Body of pancreas (tissue), 4 donors: ENCODE measurements at regions not wholly inside any gene's neighbourhood (a gene's known extent, or its start where the extent isn't known, plus 50 kb on each side); places are given as distances from the start of the nearest gene placed in this dataset.

ENCODE experiments used
- ATAC-seq: fragments of 150-250 bp; one replicate; pipeline ENCODE4 v1.9.1; 2016
- DNase-seq, 4 donors: peaks; one replicate each; pipeline ENCODE4 v3.0.0-alpha.2; 2019
- H3K27ac ChIP-seq, 4 donors: fragments of 200-600 bp; sonication (generic); 1 replicate in 3 of 4; 2 replicates in 1 of 4; pipeline versions ENCODE4 v1.5.1 to v1.6.1; 2016 to 2019; ENCODE audit warnings: mild to moderate bottlenecking in 1 of 4, mixed read lengths in 1 of 4, moderate library complexity in 1 of 4
- H3K27me3 ChIP-seq, 2 donors: fragments of 200-600 bp; sonication (generic); one replicate each; pipeline ENCODE4 v1.6.0; 2016; ENCODE audit warnings: mild to moderate bottlenecking in 1 of 2
- H3K36me3 ChIP-seq, 2 donors: fragments of 200-600 bp; sonication (generic); replicated peaks in 1 of 2; 2 replicates each; pipeline ENCODE4 v1.5.1; 2016; ENCODE audit warnings: low read depth in 2 of 2; ENCODE audit not compliant: insufficient read depth in 1 of 2
- H3K4me1 ChIP-seq: fragments of 200-600 bp; sonication (generic); one replicate; pipeline ENCODE4 v1.6.0; 2016
- H3K4me3 ChIP-seq, 2 donors: fragments of 200-600 bp; sonication (generic); 1 replicate in 1 of 2; 2 replicates in 1 of 2; pipeline ENCODE4 v1.5.1; 2016 to 2019
- H3K9me3 ChIP-seq, 3 donors: fragments of 200-600 bp; sonication (generic); 1 replicate in 2 of 3; 2 replicates in 1 of 3; pipeline ENCODE4 v1.5.1; 2016
- CTCF ChIP-seq, 7 experiments: fragments of 450-650 bp in 4 of 7; fragments of 200-600 bp in 3 of 7; sonication (generic) in 3 of 7; IDR thresholded peaks; one replicate each; pipeline ENCODE4 v1.5.1; 2016 to 2019; ENCODE audit warnings: antibody characterized with exemption in 7 of 7
- POLR2A ChIP-seq, 3 donors: fragments of 450-650 bp; IDR thresholded peaks; one replicate each; pipeline ENCODE4 v1.6.1; 2016; ENCODE audit warnings: antibody characterized with exemption in 3 of 3, mild to moderate bottlenecking in 2 of 3
- WGBS, 2 donors: methylation state at CpG; one replicate each; pipeline ENCODE4 v1.1.5; 2017; 5-methylcytosine and 5-hydroxymethylcytosine counted together
- intact Hi-C: fragments of 100-400 bp; cut with DNase I; formaldehyde crosslinking; loops from one replicate; pipeline ENCODE4 v1.15.1; 2023

GRCh38 chr10:56867236-56867635 is 506.2 kb upstream of the ZWINT start:
- Histone ChIP-seq H3K27ac (no peak overlapping the region), H3K27me3 (no peaks in the 10 kb centered on the region), H3K4me1 (no peaks in the 10 kb centered on the region), H3K4me3 (no peak overlapping the region), H3K9me3 (no peaks in the 10 kb centered on the region), H3K36me3 (no peaks in the 10 kb centered on the region)
- ATAC-seq (no peak), DNase-seq (no peak)
- 74 to 76% methylated on average over 3 of the region's 3 CpGs for WGBS, 2 donors
- TF ChIP-seq POLR2A (IDR thresholded peaks at IDR 0.05): no peak
- TF ChIP-seq CTCF (IDR thresholded peaks at IDR 0.05): no peak
- intact Hi-C loops: no loop called here

- ATAC-seq (no peak), DNase-seq (no peak)
- 52 to 73% methylated on average over 2 of the region's 2 CpGs for WGBS, 2 donors
- Histone ChIP-seq H3K9me3 (no peaks in the 10 kb centered on the region), H3K4me3 (no peak overlapping the region), H3K27me3 (no peaks in the 10 kb centered on the region), H3K36me3 (no peaks in the 10 kb centered on the region), H3K27ac (no peak overlapping the region), H3K4me1 (no peaks in the 10 kb centered on the region)
- intact Hi-C loops: no loop called here
- no peak for TF ChIP-seq CTCF (IDR thresholded peaks at IDR 0.05)
- TF ChIP-seq POLR2A (IDR thresholded peaks at IDR 0.05): no peak
These were observed 495.5 kb upstream of the ZWINT start for GRCh38 chr10:56856569-56856968.

- no peaks in the 10 kb centered on the region for H3K27me3 ChIP-seq
- DNase-seq: no peak
These were observed 484.0 kb upstream of the ZWINT start for GRCh38 chr10:56844978-56845529.

GRCh38 chr10:56836659-56837058 is 475.6 kb upstream of the ZWINT start:
- H3K9me3 ChIP-seq: no peaks in the 10 kb centered on the region
- no peaks in the 10 kb centered on the region for H3K27me3 ChIP-seq
- DNase-seq (no peak), ATAC-seq (no peak)
- no peaks in the 10 kb centered on the region for H3K36me3 ChIP-seq
- intact Hi-C loops: no loop called here
- no peak overlapping the region for H3K4me3 ChIP-seq
- TF ChIP-seq POLR2A (IDR thresholded peaks at IDR 0.05): no peak
- no peak for TF ChIP-seq CTCF (IDR thresholded peaks at IDR 0.05)
- H3K27ac ChIP-seq: no peak overlapping the region
- no peaks in the 10 kb centered on the region for H3K4me1 ChIP-seq

More at GRCh38 chr10:56844978-56845529, 484.0 kb upstream of the ZWINT start:
- WGBS, 2 donors: 68 to 79% methylated on average over 6 of the region's 6 CpGs
- H3K36me3 ChIP-seq: no peaks in the 10 kb centered on the region
- no peaks in the 10 kb centered on the region for H3K4me1 ChIP-seq
- no peak overlapping the region for H3K27ac ChIP-seq
- no peak for TF ChIP-seq CTCF (IDR thresholded peaks at IDR 0.05)
- no peak for TF ChIP-seq POLR2A (IDR thresholded peaks at IDR 0.05)
- no peak overlapping the region for H3K4me3 ChIP-seq
- ATAC-seq: no peak
- no peaks in the 10 kb centered on the region for H3K9me3 ChIP-seq
- intact Hi-C loops: no loop called here

GRCh38 chr10:56831681-56832080 is 470.6 kb upstream of the ZWINT start:
- Histone ChIP-seq H3K27ac (no peak overlapping the region), H3K36me3 (no peaks in the 10 kb centered on the region), H3K9me3 (no peaks in the 10 kb centered on the region), H3K27me3 (no peaks in the 10 kb centered on the region), H3K4me3 (no peak overlapping the region), H3K4me1 (no peaks in the 10 kb centered on the region)
- ATAC-seq (no peak), DNase-seq (no peak)
- intact Hi-C loops: no loop called here
- TF ChIP-seq POLR2A (IDR thresholded peaks at IDR 0.05) (no peak), CTCF (IDR thresholded peaks at IDR 0.05) (no peak)
- WGBS, 2 donors: 38 to 69% methylated on average over 3 of the region's 3 CpGs
